ENCODE measurements at regions not wholly inside any gene's neighbourhood (a gene's known extent, or its start where the extent isn't known, plus 50 kb on each side); places are given as distances from the start of the nearest gene placed in this dataset.

DNA sequence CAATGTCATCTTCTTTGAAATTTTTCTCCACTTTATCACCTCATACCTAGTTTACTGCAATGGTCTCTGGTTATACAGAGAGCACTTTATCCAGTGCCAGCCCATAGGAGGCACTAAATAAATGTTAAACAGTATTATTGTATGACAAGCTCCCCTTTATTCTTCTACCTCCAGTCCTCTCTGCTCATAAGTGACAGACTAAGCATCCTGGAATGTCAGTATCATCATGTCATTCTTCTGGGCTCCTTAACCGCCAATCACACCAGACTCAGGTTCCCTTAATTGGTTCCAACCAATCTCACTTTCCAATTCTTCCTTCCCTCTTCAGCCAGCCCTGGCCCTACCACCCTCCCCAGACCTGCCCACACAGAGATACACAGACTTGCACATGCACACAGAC lies 93.1 kb downstream of the RPL27A start:
- CTCF ChIA-PET, result no interaction called here
- Histone ChIP-seq H3F3A (replicated peaks; ENCODE audit: insufficient read depth) (peaks cover 5% of the 10 kb centered on the region), H3K27me3 (ENCODE audit: insufficient read depth) (no peaks in the 10 kb centered on the region), H3K27ac (ENCODE audit: low read depth in 2 of 2, low read length in 1 of 2) (no peak overlapping the region), H3K4me2 (no peak overlapping the region), H2AFZ (ENCODE audit: low read depth) (no peak overlapping the region), H3K9me3 (no peaks in the 10 kb centered on the region), H3K9me2 (no peaks in the 10 kb centered on the region), H3K9ac (no peak overlapping the region), H4K20me1 (ENCODE audit: insufficient read depth) (no peaks in the 10 kb centered on the region), H3K36me3 (replicated peaks in 1 of 2; ENCODE audit: control insufficient read depth in 1 of 2, insufficient read depth in 2 of 2, low read length in 1 of 2) (peaks cover 0 to 13% of the 10 kb centered on the region in 2 experiments), H3K79me2 (ENCODE audit: insufficient read depth) (peaks cover 27% of the 10 kb centered on the region), H3K4me1 (ENCODE audit: control insufficient read depth in 1 of 2, insufficient read depth in 2 of 2, low read depth in 1 of 2, low read length in 1 of 2) (peaks cover 10 to 22% of the 10 kb centered on the region in 2 experiments; a peak in 3 of 4 replicates), H3K4me3 (ENCODE audit: low read depth in 2 of 2, low read length in 1 of 2) (no peak overlapping the region)
- 100% methylated on average over 1 of the region's 1 CpG for WGBS (ENCODE audit: low lambda C conversion rate)
- no peak for TF ChIP-seq NFIC (IDR thresholded peaks at IDR 0.05; ENCODE audit: borderline replicate concordance)
- TF ChIP-seq, protein P1, sequence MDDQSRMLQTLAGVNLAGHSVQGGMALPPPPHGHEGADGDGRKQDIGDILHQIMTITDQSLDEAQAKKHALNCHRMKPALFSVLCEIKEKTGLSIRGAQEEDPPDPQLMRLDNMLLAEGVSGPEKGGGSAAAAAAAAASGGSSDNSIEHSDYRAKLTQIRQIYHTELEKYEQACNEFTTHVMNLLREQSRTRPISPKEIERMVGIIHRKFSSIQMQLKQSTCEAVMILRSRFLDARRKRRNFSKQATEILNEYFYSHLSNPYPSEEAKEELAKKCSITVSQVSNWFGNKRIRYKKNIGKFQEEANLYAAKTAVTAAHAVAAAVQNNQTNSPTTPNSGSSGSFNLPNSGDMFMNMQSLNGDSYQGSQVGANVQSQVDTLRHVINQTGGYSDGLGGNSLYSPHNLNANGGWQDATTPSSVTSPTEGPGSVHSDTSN (IDR thresholded peaks at IDR 0.05), result 0 out of 2 replicates have a peak, but pooled peaks have one; percentile 12
- no peak for TF ChIP-seq RXRA (IDR thresholded peaks at IDR 0.05; ENCODE audit: borderline replicate concordance, low read depth)
- TF ChIP-seq, protein P2, sequence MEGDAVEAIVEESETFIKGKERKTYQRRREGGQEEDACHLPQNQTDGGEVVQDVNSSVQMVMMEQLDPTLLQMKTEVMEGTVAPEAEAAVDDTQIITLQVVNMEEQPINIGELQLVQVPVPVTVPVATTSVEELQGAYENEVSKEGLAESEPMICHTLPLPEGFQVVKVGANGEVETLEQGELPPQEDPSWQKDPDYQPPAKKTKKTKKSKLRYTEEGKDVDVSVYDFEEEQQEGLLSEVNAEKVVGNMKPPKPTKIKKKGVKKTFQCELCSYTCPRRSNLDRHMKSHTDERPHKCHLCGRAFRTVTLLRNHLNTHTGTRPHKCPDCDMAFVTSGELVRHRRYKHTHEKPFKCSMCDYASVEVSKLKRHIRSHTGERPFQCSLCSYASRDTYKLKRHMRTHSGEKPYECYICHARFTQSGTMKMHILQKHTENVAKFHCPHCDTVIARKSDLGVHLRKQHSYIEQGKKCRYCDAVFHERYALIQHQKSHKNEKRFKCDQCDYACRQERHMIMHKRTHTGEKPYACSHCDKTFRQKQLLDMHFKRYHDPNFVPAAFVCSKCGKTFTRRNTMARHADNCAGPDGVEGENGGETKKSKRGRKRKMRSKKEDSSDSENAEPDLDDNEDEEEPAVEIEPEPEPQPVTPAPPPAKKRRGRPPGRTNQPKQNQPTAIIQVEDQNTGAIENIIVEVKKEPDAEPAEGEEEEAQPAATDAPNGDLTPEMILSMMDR (IDR thresholded peaks at IDR 0.05), result peak; percentile 13; the same call in 1 of the 2 replicates
- DNase-seq, result no peak
- POLR2A ChIA-PET, result no interaction called here

DNA sequence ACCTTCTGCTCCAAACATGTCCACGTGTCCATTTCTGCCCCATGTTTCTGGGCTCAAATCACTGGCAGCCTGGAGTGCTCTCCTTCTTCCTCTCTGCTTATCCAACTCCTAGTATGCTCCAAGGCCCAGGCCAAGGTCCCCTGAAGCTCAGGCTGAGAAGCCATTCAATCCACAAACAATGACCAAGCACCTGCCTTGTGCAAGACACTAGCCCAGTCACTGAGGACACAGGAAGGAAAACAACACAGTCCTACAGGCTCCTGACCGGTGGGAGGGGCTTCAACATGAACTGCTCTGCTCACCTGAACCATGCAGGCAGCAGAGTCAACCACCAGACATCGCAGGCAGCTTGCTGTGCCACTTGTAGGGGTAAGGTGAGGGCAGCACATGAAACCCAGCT lies 93.6 kb downstream of the RPL27A start:
- DNase-seq, result no peak
- no peaks in the 10 kb centered on the region for H3K9me2 ChIP-seq
- H3K4me3 ChIP-seq (ENCODE audit: low read depth in 2 of 2, low read length in 1 of 2), result no peak overlapping the region
- H3K9ac ChIP-seq, result no peak overlapping the region
- peaks cover 10 to 22% of the 10 kb centered on the region in 2 experiments; a peak in 3 of 4 replicates for H3K4me1 ChIP-seq (ENCODE audit: control insufficient read depth in 1 of 2, insufficient read depth in 2 of 2, low read depth in 1 of 2, low read length in 1 of 2)
- H4K20me1 ChIP-seq (ENCODE audit: insufficient read depth), result no peaks in the 10 kb centered on the region
- H3K79me2 ChIP-seq (ENCODE audit: insufficient read depth), result peaks cover 23% of the 10 kb centered on the region
- WGBS (ENCODE audit: low lambda C conversion rate), result 100% methylated on average over 1 of the region's 3 CpGs
- no peaks in the 10 kb centered on the region for H3K9me3 ChIP-seq
- POLR2A ChIA-PET, result no interaction called here
- H3K27ac ChIP-seq (ENCODE audit: low read depth in 2 of 2, low read length in 1 of 2), result no peak overlapping the region
- H2AFZ ChIP-seq (ENCODE audit: low read depth), result no peak overlapping the region
- TF ChIP-seq CHD2 (IDR thresholded peaks at IDR 0.05; ENCODE audit: low read length, partially characterized antibody), result no peak
- no peak for TF ChIP-seq MEF2A (IDR thresholded peaks at IDR 0.05; ENCODE audit: borderline replicate concordance, low read depth)
- no peak for TF ChIP-seq FOSL2 (IDR thresholded peaks at IDR 0.05; ENCODE audit: borderline replicate concordance, low read depth)
- no peak for TF ChIP-seq SIN3A (IDR thresholded peaks at IDR 0.05; ENCODE audit: borderline replicate concordance, low read depth, low read length)
- TF ChIP-seq, protein P3, sequence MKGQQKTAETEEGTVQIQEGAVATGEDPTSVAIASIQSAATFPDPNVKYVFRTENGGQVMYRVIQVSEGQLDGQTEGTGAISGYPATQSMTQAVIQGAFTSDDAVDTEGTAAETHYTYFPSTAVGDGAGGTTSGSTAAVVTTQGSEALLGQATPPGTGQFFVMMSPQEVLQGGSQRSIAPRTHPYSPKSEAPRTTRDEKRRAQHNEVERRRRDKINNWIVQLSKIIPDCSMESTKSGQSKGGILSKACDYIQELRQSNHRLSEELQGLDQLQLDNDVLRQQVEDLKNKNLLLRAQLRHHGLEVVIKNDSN (IDR thresholded peaks at IDR 0.05; ENCODE audit: borderline replicate concordance, low read depth), result no peak
- TF ChIP-seq, protein P2 (IDR thresholded peaks at IDR 0.05), result no peak
- TF ChIP-seq, protein P4, sequence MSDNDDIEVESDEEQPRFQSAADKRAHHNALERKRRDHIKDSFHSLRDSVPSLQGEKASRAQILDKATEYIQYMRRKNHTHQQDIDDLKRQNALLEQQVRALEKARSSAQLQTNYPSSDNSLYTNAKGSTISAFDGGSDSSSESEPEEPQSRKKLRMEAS (IDR thresholded peaks at IDR 0.05; ENCODE audit: low read depth), result no peak
- TF ChIP-seq RCOR1 (IDR thresholded peaks at IDR 0.05; ENCODE audit: low read length), result no peak
- no peak for TF ChIP-seq TAF1 (IDR thresholded peaks at IDR 0.05; ENCODE audit: borderline replicate concordance, low read depth, low read length)
- TF ChIP-seq GATA2 (CRISPR knock-in tag; IDR thresholded peaks at IDR 0.05), result no peak
- TF ChIP-seq, protein P5, sequence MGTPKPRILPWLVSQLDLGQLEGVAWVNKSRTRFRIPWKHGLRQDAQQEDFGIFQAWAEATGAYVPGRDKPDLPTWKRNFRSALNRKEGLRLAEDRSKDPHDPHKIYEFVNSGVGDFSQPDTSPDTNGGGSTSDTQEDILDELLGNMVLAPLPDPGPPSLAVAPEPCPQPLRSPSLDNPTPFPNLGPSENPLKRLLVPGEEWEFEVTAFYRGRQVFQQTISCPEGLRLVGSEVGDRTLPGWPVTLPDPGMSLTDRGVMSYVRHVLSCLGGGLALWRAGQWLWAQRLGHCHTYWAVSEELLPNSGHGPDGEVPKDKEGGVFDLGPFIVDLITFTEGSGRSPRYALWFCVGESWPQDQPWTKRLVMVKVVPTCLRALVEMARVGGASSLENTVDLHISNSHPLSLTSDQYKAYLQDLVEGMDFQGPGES (IDR thresholded peaks at IDR 0.05; ENCODE audit: low read depth, low read length), result no peak
- no peak for TF ChIP-seq POLR2AphosphoS5 (IDR thresholded peaks at IDR 0.05; ENCODE audit: low read depth, low read length)
- TF ChIP-seq TEAD4 (IDR thresholded peaks at IDR 0.05; ENCODE audit: borderline replicate concordance, insufficient read depth), result no peak
- CTCF ChIA-PET, result no interaction called here
- peaks cover 0 to 13% of the 10 kb centered on the region in 2 experiments for H3K36me3 ChIP-seq (replicated peaks in 1 of 2; ENCODE audit: control insufficient read depth in 1 of 2, insufficient read depth in 2 of 2, low read length in 1 of 2)
- peaks cover 3% of the 10 kb centered on the region for H3F3A ChIP-seq (replicated peaks; ENCODE audit: insufficient read depth)
- H3K27me3 ChIP-seq (ENCODE audit: insufficient read depth), result no peaks in the 10 kb centered on the region
- H3K4me2 ChIP-seq, result no peak overlapping the region
